NCI-H748 treated with DMSO at 0.1 percent for 48 hours (cell line): ENCODE measurements at regions not wholly inside any gene's neighbourhood (a gene's known extent, or its start where the extent isn't known, plus 50 kb on each side); places are given as distances from the start of the nearest gene placed in this dataset.

Source experiments
- DNase-seq: peaks from one replicate; lab custom pipeline; 2025; lab: John Stamatoyannopoulos, UW

DNA sequence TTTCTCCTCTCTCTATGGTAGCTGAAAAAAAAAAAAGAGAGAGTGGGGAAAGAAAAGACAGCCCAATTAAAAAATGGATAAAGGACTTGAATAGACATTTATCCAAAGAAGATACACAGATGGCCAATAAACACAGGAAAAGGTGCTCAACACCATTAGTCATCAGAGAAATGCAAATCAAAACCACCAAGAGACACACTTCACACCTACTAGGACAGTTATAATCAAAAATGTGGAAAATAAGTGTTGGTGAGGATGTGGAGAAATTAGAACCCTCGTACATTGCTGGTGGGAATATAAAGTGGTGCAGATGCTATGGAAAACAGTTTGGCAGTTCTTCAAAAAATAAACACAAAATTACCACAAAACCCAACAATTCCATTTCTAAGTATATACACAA lies 172.4 kb upstream of the GRIN2B start:
- no peak for DNase-seq

DNA sequence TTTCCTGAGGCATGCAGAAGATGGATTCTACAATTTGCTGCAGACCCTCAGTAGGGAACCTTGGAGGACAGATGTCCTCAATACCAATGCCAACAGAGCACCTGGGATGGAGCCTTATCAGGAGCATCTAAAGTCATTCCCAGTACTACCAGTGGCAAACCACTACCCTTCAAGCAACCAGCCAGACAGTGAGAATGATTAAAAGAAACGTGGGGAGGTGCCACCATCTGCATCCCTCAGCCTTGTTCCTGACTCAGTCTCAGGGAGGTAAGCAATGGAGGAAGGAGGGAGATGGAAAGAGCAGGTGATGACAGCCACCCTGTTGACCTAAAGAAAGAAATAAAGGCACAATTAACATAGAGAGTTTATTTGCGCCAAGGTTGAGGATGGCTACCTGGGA lies 175.2 kb upstream of the GRIN2B start:
- no peak for DNase-seq

GRCh38 chr12:14157088-14157747 lies 175.8 kb upstream of the GRIN2B start:
- no peak for DNase-seq

- no peak for DNase-seq
Observed at GRCh38 chr12:14164266-14164665, 182.9 kb upstream of the GRIN2B start.

GRCh38 chr12:14167005-14167628 lies 185.7 kb upstream of the GRIN2B start:
- DNase-seq, result peak; percentile 11

DNA sequence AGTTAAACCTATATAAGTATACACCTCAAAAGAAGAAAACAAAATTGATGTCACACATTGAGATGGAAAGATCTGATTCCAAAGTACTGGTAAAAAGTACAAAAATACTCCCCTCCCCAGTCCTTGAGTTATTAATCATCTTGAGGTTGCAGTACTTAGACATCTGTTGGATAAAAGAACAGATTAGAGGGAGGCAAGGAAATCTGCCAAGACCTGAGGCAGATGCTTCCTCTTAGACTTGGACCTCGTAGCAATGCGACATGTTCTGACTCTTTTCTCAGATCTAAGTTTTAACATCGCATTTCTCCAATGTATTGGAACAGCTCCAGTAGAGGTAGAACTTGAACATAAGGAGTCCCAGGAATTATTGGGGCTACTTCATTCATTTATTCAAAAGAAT lies 187.9 kb upstream of the GRIN2B start:
- DNase-seq, result no peak

DNA sequence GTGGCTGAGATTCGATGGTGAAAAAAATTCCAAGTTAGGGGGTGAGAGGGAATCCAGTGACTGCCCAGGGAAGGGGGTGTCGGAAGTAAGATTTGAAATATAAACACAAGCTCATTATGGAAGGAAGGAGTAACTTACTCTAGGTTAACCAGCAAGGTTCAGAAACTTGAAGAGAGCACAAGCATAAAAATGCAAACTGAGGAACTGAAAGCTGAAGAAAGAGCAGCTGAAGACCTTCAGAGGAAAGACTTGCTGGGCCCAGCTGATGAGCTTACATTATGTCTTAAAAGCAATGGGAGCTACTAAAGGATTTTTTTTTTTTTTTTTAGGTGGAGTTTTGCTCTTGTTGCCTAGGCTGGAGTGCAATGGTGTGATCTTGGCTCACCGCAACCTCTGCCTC lies 189.7 kb upstream of the GRIN2B start:
- no peak for DNase-seq

GRCh38 chr12:14175206-14175605 lies 190.3 kb upstream of the ATF7IP start:
- DNase-seq, result no peak

- peak; percentile 70 for DNase-seq
Observed at GRCh38 chr12:14185427-14186192, 179.9 kb upstream of the ATF7IP start.

DNA sequence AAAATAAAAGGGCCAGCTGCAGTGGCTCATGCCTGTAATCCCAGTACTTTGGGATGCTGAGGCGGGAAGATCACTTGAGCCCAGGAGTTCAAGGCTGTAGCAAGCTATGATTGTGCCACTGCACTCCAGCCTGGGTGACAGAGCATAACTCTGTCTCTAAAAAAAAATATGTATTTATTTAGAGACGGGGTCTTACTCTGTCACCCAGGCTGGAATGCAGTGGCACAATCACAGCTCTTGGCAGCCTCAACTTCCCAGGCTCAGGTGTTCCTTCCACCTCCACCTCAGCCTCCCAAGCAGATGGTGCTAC lies 179.3 kb upstream of the ATF7IP start:
- DNase-seq, result no peak

- DNase-seq, result no peak
Observed at GRCh38 chr12:14187002-14187401, 178.5 kb upstream of the ATF7IP start.

- no peak for DNase-seq
Observed at GRCh38 chr12:14187966-14188365, 177.5 kb upstream of the ATF7IP start.

GRCh38 chr12:14188744-14189143 lies 176.7 kb upstream of the ATF7IP start:
- no peak for DNase-seq

- DNase-seq, result no peak
Observed at GRCh38 chr12:14190694-14191093, 174.8 kb upstream of the ATF7IP start.

DNA sequence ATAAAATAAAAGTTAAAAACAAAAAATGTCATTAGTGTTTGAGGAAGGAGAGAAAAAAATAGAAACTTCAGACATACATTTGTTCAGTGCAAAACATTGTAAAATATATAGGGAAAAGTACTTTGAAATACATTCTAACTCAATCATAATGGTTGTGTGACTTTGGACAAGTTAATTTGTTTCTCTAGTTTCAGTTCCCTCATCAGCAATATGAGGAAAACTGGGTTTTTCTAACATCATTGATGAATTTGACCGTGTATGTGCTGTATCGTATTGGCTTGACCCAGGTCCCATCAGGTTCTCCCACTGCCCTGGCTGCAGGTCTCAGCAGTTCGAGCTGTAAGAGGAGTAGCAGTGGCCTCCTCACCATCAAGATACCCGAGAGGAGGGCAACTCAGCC lies 173.9 kb upstream of the ATF7IP start:
- DNase-seq, result no peak

GRCh38 chr12:14193639-14194038 lies 171.8 kb upstream of the ATF7IP start:
- DNase-seq, result peak; percentile 20

- DNase-seq, result no peak
Observed at GRCh38 chr12:14194572-14194971, 170.9 kb upstream of the ATF7IP start.

DNA sequence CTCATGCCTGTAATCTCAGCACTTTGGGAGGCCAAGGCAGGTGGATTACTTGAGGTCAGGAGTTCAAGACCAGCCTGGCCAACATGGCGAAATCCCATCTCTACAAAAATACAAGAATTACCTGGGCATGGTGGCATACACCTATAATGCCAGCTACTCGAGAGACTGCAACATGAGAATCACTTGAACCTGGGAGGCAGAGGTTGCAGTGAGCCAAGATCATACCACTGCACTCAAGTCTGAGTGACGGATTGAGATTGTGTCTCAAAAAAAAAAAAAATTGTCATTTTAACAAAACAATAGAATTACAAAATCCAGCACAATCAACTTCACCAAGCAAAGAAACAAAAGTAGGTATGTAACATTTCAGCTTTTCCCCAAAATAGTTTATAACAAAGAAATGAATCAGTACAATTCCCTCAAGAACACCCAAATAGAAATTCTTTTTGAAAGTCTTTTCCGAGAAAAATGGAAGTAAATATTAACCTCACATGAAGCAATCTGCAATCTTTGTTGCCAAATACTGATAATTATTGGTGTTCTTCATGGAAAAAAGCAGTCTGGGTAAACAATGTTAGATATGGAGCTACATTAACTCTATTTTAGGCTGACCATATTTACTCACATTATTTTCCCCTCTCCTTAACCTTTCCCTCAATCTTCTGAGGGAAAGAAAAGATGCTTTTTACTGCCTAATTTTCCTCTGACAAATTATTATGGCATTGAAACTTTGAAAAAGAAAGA lies 165.9 kb upstream of the ATF7IP start:
- DNase-seq, result no peak

GRCh38 chr12:14200598-14200997 lies 164.9 kb upstream of the ATF7IP start:
- no peak for DNase-seq

DNA sequence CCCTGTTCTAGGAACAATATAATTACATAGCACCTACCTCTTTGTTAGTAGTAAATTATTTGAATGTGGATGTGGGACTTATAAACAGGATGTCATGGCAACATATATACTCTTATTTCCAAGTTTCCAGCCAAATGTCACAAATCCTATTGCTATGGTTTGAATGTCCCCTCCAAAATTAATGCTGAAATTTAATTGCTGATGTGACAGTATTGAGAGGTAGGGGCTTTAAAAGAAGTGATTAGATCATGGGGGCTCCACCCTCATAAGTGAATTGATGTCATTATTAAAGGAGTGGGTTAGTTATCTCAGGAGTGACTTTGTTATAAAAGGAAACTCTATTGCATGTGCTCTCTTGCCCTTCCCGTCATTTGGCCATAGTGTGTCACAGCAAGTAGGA lies 164.2 kb upstream of the ATF7IP start:
- no peak for DNase-seq

GRCh38 chr12:14207905-14208551 lies 157.5 kb upstream of the ATF7IP start:
- peak; percentile 25 for DNase-seq

DNA sequence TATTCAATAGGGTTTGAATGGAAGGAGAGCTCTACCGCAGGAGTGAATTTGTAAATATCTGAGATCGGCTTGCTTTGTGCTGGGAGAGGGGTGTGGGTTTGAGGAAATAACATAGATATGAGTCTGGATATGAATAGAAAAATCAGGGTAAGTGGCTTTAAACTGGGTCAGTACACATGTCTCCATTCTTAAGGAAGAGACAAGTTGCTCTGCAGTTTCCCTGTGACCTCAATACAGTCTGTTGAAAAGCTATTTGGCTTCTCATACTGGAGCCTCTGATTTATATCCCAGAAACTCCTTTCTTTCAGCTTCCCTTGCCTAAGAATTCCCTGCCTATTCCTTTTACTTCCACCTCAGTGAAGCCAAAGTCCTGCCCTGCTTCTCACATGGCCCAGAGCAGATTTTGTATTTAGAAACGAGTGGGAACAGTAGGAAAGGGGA lies 153.5 kb upstream of the ATF7IP start:
- DNase-seq, result no peak
